ENCODE measurements at regions not wholly inside any gene's neighbourhood (a gene's known extent, or its start where the extent isn't known, plus 50 kb on each side); places are given as distances from the start of the nearest gene placed in this dataset.
"Not testable (repeated sequence)": the region's sequence is repeated elsewhere in the genome, so short reads cannot be mapped to it uniquely, and the experiment has no call there.

- no peak for DNase-seq
These were observed 50.7 kb upstream of the C12orf71 start for GRCh38 chr12:27133022-27133590.

GRCh38 chr12:27140478-27140969, 58.1 kb upstream of the C12orf71 start:
- DNase-seq: no peak

- DNase-seq: peak in 8 of 14 donors; percentile 4 to 33 (median 12)
These were observed 59.8 kb upstream of the C12orf71 start for GRCh38 chr12:27142101-27142721.

- DNase-seq: no peak
These were observed 61.1 kb upstream of the C12orf71 start for GRCh38 chr12:27143256-27144069.

- DNase-seq: not testable (repeated sequence)
These were observed 63.3 kb upstream of the C12orf71 start for GRCh38 chr12:27145725-27146124.

GRCh38 chr12:27148373-27148772, 66.0 kb upstream of the C12orf71 start:
- DNase-seq: no peak

- DNase-seq: no peak
These were observed 66.4 kb upstream of the C12orf71 start for GRCh38 chr12:27148791-27149190.

- DNase-seq: no peak
These were observed 69.1 kb upstream of the C12orf71 start for GRCh38 chr12:27151479-27151878.

- DNase-seq: no peak
These were observed 75.9 kb upstream of the C12orf71 start for GRCh38 chr12:27158297-27158696.

GRCh38 chr12:27161458-27162228, 79.3 kb upstream of the C12orf71 start:
- DNase-seq: no peak

- no peak for DNase-seq
These were observed 79.8 kb upstream of the C12orf71 start for GRCh38 chr12:27162229-27162537.

GRCh38 chr12:27163048-27163715, 80.8 kb upstream of the C12orf71 start:
- DNase-seq: no peak

GRCh38 chr12:27163894-27164293, 80.2 kb upstream of the STK38L start:
- DNase-seq: no peak

GRCh38 chr12:27164330-27165040, 79.6 kb upstream of the STK38L start:
- DNase-seq: no peak

GRCh38 chr12:27165958-27166357, 78.1 kb upstream of the STK38L start:
- DNase-seq: not testable (repeated sequence)

- not testable (repeated sequence) for DNase-seq
These were observed 72.6 kb upstream of the STK38L start for GRCh38 chr12:27171494-27171893.

- DNase-seq: no peak
These were observed 67.3 kb upstream of the STK38L start for GRCh38 chr12:27176765-27177164.

GRCh38 chr12:27177706-27178105, 66.4 kb upstream of the STK38L start:
- DNase-seq: no peak

GRCh38 chr12:27178255-27178654, 65.8 kb upstream of the STK38L start:
- no peak for DNase-seq

GRCh38 chr12:27178723-27179399, 65.2 kb upstream of the STK38L start:
- DNase-seq: peak in 1 of 14 donors; percentile 16
